ENCODE measurements at regions not wholly inside any gene's neighbourhood (a gene's known extent, or its start where the extent isn't known, plus 50 kb on each side); places are given as distances from the start of the nearest gene placed in this dataset.
"Not testable (repeated sequence)": the region's sequence is repeated elsewhere in the genome, so short reads cannot be mapped to it uniquely, and the experiment has no call there.

- no peak for DNase-seq
- H3K27me3 ChIP-seq (ENCODE audit: control insufficient read depth, insufficient read depth, low read length) = no peaks in the 10 kb centered on the region
- H3K36me3 ChIP-seq (replicated peaks; ENCODE audit: control insufficient read depth, insufficient read depth, low read length) = no peaks in the 10 kb centered on the region
- no peak overlapping the region for H3K4me3 ChIP-seq (ENCODE audit: insufficient read depth, low read depth, low read length)
These were observed 270.5 kb upstream of the CDH19 start for GRCh38 chr18:66874375-66874774.

- H3K4me3 ChIP-seq (ENCODE audit: insufficient read depth, low read depth, low read length) = no peak overlapping the region
- DNase-seq = no peak
- no peaks in the 10 kb centered on the region for H3K36me3 ChIP-seq (replicated peaks; ENCODE audit: control insufficient read depth, insufficient read depth, low read length)
- no peaks in the 10 kb centered on the region for H3K27me3 ChIP-seq (ENCODE audit: control insufficient read depth, insufficient read depth, low read length)
These were observed 270.0 kb upstream of the CDH19 start for GRCh38 chr18:66873899-66874298.

DNA sequence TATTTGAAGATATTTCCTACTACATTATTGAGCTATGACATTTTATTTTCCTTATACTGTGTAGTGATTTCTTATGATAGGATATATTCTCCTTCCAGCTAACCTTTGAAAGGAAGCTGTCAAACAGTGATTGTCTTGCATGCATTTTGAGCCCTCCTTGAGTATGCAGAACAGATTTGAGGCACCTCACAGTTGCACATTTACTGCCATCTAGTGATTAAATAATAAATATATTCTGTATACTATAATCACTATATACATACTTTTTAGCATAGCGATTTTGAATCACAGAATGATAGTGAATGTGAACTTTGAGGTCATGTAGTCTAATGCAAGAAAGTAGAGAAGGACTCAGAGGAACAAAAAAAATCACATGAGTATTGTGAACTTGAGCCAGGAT is 268.4 kb upstream of the CDH19 start:
- no peak overlapping the region for H3K4me3 ChIP-seq (ENCODE audit: insufficient read depth, low read depth, low read length)
- DNase-seq = no peak
- H3K36me3 ChIP-seq (replicated peaks; ENCODE audit: control insufficient read depth, insufficient read depth, low read length) = no peaks in the 10 kb centered on the region
- H3K27me3 ChIP-seq (ENCODE audit: control insufficient read depth, insufficient read depth, low read length) = no peaks in the 10 kb centered on the region

- H3K36me3 ChIP-seq (replicated peaks; ENCODE audit: control insufficient read depth, insufficient read depth, low read length) = no peaks in the 10 kb centered on the region
- no peak for DNase-seq
- H3K27me3 ChIP-seq (ENCODE audit: control insufficient read depth, insufficient read depth, low read length) = no peaks in the 10 kb centered on the region
These were observed 263.8 kb upstream of the CDH19 start for GRCh38 chr18:66867653-66868052.

DNA sequence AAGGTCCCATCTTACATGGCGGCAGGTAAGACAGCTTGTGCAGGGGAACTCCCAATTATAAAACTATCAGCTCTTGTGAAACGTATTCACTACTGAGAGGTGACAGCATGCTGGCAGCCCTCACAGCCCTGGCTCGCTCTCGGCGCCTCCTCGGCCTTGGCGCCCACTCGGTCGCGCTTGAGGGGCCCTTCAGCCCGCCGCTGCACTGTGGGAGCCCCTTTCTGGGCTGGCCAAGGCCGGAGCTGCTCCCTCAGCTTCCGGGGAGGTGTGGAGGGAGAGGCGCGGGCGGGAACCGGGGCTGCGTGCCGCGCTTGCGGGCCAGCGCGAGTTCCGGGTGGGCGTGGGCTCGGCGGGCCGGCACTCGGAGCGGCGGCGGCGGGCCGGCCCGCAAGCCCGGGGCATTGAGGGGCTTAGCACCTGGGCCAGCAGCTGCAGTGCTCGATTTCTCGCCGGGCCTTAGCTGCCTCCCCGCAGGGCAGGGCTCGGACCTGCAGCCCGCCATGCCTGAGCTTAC is 262.6 kb upstream of the CDH19 start:
- not testable (repeated sequence) for H3K36me3 ChIP-seq (replicated peaks; ENCODE audit: control insufficient read depth, insufficient read depth, low read length); H3K27me3 ChIP-seq (ENCODE audit: control insufficient read depth, insufficient read depth, low read length); H3K4me3 ChIP-seq (ENCODE audit: insufficient read depth, low read depth, low read length); DNase-seq

More at GRCh38 chr18:66867653-66868052, 263.8 kb upstream of the CDH19 start:
- H3K4me3 ChIP-seq (ENCODE audit: insufficient read depth, low read depth, low read length) = no peak overlapping the region

DNA sequence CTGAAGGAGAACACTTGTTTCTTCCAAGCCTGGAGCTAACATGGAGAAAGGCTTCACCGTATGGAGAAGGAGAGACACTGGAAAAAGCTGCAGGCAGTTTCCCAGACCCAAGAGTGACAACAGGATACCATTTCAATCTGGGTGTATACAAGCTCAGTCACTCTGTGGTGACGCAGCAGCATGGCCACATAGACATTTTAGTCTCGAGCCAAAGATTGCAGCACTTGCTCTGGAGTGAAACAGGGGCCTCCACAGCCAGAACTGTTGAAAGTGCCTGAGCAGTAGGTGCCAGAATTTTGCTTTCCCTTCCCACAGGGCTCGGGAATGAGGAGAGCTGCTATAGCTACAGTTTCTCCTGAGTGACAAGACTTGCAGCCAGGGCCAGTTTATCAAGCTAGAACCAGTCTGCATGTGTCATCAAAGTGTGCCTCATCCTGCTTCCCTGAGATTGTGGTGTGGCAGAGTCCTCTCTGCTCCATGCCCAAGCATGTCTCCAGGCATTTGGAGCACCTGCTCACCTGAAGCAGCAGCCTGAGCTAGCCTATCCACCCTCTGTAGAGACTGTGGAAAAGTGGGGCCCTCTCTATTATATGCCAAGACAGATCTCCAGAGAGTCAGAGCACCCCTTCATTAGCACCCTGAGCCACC is 234.6 kb upstream of the CDH19 start:
- no peaks in the 10 kb centered on the region for H3K27me3 ChIP-seq (ENCODE audit: control insufficient read depth, insufficient read depth, low read length)
- no peak for DNase-seq
- H3K4me3 ChIP-seq (ENCODE audit: insufficient read depth, low read depth, low read length) = no peak overlapping the region
- H3K36me3 ChIP-seq (replicated peaks; ENCODE audit: control insufficient read depth, insufficient read depth, low read length) = no peaks in the 10 kb centered on the region

GRCh38 chr18:66833646-66834045 is 229.8 kb upstream of the CDH19 start:
- Histone ChIP-seq H3K4me3 (ENCODE audit: insufficient read depth, low read depth, low read length) (no peak overlapping the region), H3K27me3 (ENCODE audit: control insufficient read depth, insufficient read depth, low read length) (no peaks in the 10 kb centered on the region), H3K36me3 (replicated peaks; ENCODE audit: control insufficient read depth, insufficient read depth, low read length) (no peaks in the 10 kb centered on the region)
- DNase-seq = no peak

DNA sequence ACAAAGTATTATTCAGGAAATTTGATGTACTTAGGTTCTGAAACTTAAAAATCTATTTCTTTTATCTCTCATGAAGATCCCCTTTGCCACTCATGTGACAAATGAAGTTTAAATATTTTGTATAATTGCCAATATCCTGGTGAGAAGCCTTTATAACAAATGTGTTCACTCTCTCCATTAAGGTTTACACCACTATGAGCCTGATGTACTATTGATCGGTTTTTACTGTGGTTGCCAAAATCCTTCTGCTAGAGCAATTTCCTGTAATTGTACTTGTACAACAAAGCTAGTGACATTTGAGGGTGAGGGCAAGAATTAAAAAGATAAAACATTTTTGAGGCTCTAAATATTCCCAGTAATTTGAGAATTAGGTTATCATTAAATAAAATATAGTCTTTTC is 222.3 kb upstream of the CDH19 start:
- no peaks in the 10 kb centered on the region for H3K36me3 ChIP-seq (replicated peaks; ENCODE audit: control insufficient read depth, insufficient read depth, low read length)
- H3K4me3 ChIP-seq (ENCODE audit: insufficient read depth, low read depth, low read length) = no peak overlapping the region
- no peak for DNase-seq
- no peaks in the 10 kb centered on the region for H3K27me3 ChIP-seq (ENCODE audit: control insufficient read depth, insufficient read depth, low read length)

DNA sequence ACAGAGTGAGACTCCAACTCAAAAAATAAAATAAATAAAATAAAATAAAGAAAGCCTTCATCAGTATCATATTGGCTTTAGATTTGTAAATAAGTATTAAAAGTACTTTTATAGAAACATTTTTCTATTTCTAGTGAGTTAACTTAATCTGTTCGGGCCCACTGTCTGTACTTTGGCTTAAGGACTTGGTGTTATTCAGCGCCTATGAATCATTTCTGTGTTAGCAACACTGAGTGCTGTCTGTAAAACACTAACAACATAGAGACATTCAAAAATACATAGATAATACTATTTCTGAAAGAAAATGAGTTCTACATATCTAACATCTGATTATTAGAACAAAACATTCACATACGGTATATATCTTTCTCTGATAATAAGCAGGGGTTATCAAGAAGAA is 221.5 kb upstream of the CDH19 start:
- Histone ChIP-seq H3K27me3 (ENCODE audit: control insufficient read depth, insufficient read depth, low read length) (no peaks in the 10 kb centered on the region), H3K36me3 (replicated peaks; ENCODE audit: control insufficient read depth, insufficient read depth, low read length) (no peaks in the 10 kb centered on the region), H3K4me3 (ENCODE audit: insufficient read depth, low read depth, low read length) (no peak overlapping the region)
- no peak for DNase-seq

DNA sequence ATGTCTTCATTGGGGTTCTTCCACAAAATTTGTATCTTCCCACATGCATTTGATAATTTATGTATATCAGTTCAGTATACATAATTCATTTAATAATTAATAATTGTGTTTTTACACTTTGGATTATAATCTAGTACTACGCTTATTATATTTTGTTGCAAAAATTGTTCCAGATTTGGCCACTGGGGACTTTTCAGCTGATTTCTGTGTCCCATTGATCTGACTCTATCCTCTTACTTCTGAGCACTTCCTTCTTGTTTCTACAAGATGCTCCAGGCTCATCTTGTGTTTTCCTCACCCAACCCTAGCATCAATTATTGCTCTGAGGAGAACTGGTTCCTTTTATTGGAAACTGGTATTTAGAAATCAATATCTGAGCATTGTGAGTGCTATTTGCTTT is 215.3 kb upstream of the CDH19 start:
- DNase-seq = no peak
- no peak overlapping the region for H3K4me3 ChIP-seq (ENCODE audit: insufficient read depth, low read depth, low read length)
- H3K27me3 ChIP-seq (ENCODE audit: control insufficient read depth, insufficient read depth, low read length) = no peaks in the 10 kb centered on the region
- no peaks in the 10 kb centered on the region for H3K36me3 ChIP-seq (replicated peaks; ENCODE audit: control insufficient read depth, insufficient read depth, low read length)

GRCh38 chr18:66813138-66813537 is 209.2 kb upstream of the CDH19 start:
- Histone ChIP-seq H3K36me3 (replicated peaks; ENCODE audit: control insufficient read depth, insufficient read depth, low read length) (no peaks in the 10 kb centered on the region), H3K4me3 (ENCODE audit: insufficient read depth, low read depth, low read length) (no peak overlapping the region), H3K27me3 (ENCODE audit: control insufficient read depth, insufficient read depth, low read length) (no peaks in the 10 kb centered on the region)

GRCh38 chr18:66795051-66795450 is 191.2 kb upstream of the CDH19 start:
- H3K36me3 ChIP-seq (replicated peaks; ENCODE audit: control insufficient read depth, insufficient read depth, low read length) = no peaks in the 10 kb centered on the region
- no peak for DNase-seq
- no peaks in the 10 kb centered on the region for H3K27me3 ChIP-seq (ENCODE audit: control insufficient read depth, insufficient read depth, low read length)
- H3K4me3 ChIP-seq (ENCODE audit: insufficient read depth, low read depth, low read length) = no peak overlapping the region

More at GRCh38 chr18:66813138-66813537, 209.2 kb upstream of the CDH19 start:
- DNase-seq = no peak

- Histone ChIP-seq H3K4me3 (ENCODE audit: insufficient read depth, low read depth, low read length) (no peak overlapping the region), H3K27me3 (ENCODE audit: control insufficient read depth, insufficient read depth, low read length) (no peaks in the 10 kb centered on the region), H3K36me3 (replicated peaks; ENCODE audit: control insufficient read depth, insufficient read depth, low read length) (no peaks in the 10 kb centered on the region)
- DNase-seq = no peak
These were observed 188.6 kb upstream of the CDH19 start for GRCh38 chr18:66792466-66792865.

- Histone ChIP-seq H3K27me3 (ENCODE audit: control insufficient read depth, insufficient read depth, low read length) (no peaks in the 10 kb centered on the region), H3K4me3 (ENCODE audit: insufficient read depth, low read depth, low read length) (no peak overlapping the region), H3K36me3 (replicated peaks; ENCODE audit: control insufficient read depth, insufficient read depth, low read length) (no peaks in the 10 kb centered on the region)
- no peak for DNase-seq
These were observed 176.7 kb upstream of the CDH19 start for GRCh38 chr18:66780609-66781008.

- Histone ChIP-seq H3K27me3 (ENCODE audit: control insufficient read depth, insufficient read depth, low read length) (no peaks in the 10 kb centered on the region), H3K4me3 (ENCODE audit: insufficient read depth, low read depth, low read length) (no peak overlapping the region), H3K36me3 (replicated peaks; ENCODE audit: control insufficient read depth, insufficient read depth, low read length) (no peaks in the 10 kb centered on the region)
- no peak for DNase-seq
These were observed 174.2 kb upstream of the CDH19 start for GRCh38 chr18:66778048-66778447.

DNA sequence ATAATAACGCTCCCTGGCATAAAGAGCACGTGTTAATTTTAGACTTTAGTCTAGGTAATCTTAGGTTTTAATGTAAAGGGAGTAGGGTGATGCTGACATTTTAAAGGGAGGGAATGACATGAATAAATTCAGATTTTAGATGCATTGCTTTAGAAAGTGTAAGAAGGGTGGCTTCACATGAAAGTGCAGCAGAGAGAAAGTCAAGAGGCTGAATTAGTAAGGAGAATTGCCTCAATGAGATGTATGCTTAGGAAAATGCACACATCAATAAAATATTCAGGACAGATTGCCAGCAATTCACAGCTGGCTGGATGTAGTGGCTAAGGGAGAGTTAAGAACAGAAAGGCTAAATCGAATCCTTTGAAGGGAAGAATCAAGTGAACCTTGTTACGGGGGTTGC is 165.5 kb upstream of the CDH19 start:
- no peak for DNase-seq
- no peak overlapping the region for H3K4me3 ChIP-seq (ENCODE audit: insufficient read depth, low read depth, low read length)

More for the DNA sequence above, 165.5 kb upstream of the CDH19 start:
- H3K36me3 ChIP-seq (replicated peaks; ENCODE audit: control insufficient read depth, insufficient read depth, low read length) = no peaks in the 10 kb centered on the region
- H3K27me3 ChIP-seq (ENCODE audit: control insufficient read depth, insufficient read depth, low read length) = no peaks in the 10 kb centered on the region

Data from H7 (cell line).